ENCODE measurements at regions not wholly inside any gene's neighbourhood (a gene's known extent, or its start where the extent isn't known, plus 50 kb on each side); places are given as distances from the start of the nearest gene placed in this dataset.

GRCh38 chr5:171509467-171509866 is 90.0 kb downstream of the FGF18 start:
- DNase-seq = no peak

GRCh38 chr5:171512397-171512796 is 93.0 kb downstream of the FGF18 start:
- DNase-seq = no peak

- DNase-seq = no peak
Measured at GRCh38 chr5:171513591-171513990, 94.1 kb downstream of the FGF18 start.

- DNase-seq = no peak
Measured at GRCh38 chr5:171518916-171519315, 99.5 kb downstream of the FGF18 start.

GRCh38 chr5:171520300-171521174 is 101.1 kb downstream of the FGF18 start:
- no peak for DNase-seq

GRCh38 chr5:171521219-171521633 is 101.8 kb downstream of the FGF18 start:
- DNase-seq = no peak

- no peak for DNase-seq
Measured at GRCh38 chr5:171521679-171522078, 102.2 kb downstream of the FGF18 start.

- DNase-seq = no peak
Measured at GRCh38 chr5:171523781-171524180, 104.3 kb downstream of the FGF18 start.

- no peak for DNase-seq
Measured at GRCh38 chr5:171524466-171524865, 105.0 kb downstream of the FGF18 start.

- DNase-seq = no peak
Measured at GRCh38 chr5:171525085-171525484, 105.6 kb downstream of the FGF18 start.

GRCh38 chr5:171528036-171528435 is 108.6 kb downstream of the FGF18 start:
- DNase-seq = no peak

GRCh38 chr5:171528865-171529614 is 109.6 kb downstream of the FGF18 start:
- no peak for DNase-seq

GRCh38 chr5:171531638-171532037 is 112.2 kb downstream of the FGF18 start:
- DNase-seq = no peak

GRCh38 chr5:171533153-171533552 is 113.7 kb downstream of the FGF18 start:
- no peak for DNase-seq

- no peak for DNase-seq
Measured at GRCh38 chr5:171534043-171534895, 114.8 kb downstream of the FGF18 start.

GRCh38 chr5:171535162-171535561 is 115.7 kb downstream of the FGF18 start:
- DNase-seq = no peak

GRCh38 chr5:171537070-171537849 is 117.8 kb downstream of the FGF18 start:
- no peak for DNase-seq

- no peak for DNase-seq
Measured at GRCh38 chr5:171537923-171538537, 118.6 kb downstream of the FGF18 start.

- no peak for DNase-seq
Measured at GRCh38 chr5:171538681-171539080, 119.2 kb downstream of the FGF18 start.

GRCh38 chr5:171540865-171541264 is 121.4 kb downstream of the FGF18 start:
- DNase-seq = no peak

GRCh38 chr5:171541341-171541776 is 121.9 kb downstream of the FGF18 start:
- no peak for DNase-seq
